Mesothelial cell of epicardium (in vitro differentiated cells): ENCODE measurements at regions not wholly inside any gene's neighbourhood (a gene's known extent, or its start where the extent isn't known, plus 50 kb on each side); places are given as distances from the start of the nearest gene placed in this dataset.

ENCODE experiments used
- DNase-seq, 2 experiments: peaks; one replicate each; pipeline ENCODE4 v3.0.0; 2021; ENCODE audit warnings: low spot score in 2 of 2; ENCODE audit not compliant: unreplicated experiment in 2 of 2
- H3K27ac Mint-ChIP-seq: 2 replicates; pipeline ENCODE4 v1.8.0; 2021; ENCODE audit warnings: mixed read lengths
- H3K27me3 Mint-ChIP-seq: 2 replicates; pipeline ENCODE4 v1.8.0; 2021; ENCODE audit warnings: low read depth, mixed read lengths
- H3K36me3 Mint-ChIP-seq: 2 replicates; pipeline ENCODE4 v1.8.0; 2021; ENCODE audit warnings: mixed read lengths
- H3K4me1 Mint-ChIP-seq: 2 replicates; pipeline ENCODE4 v1.8.0; 2021; ENCODE audit warnings: mixed read lengths
- H3K4me3 Mint-ChIP-seq: 2 replicates; pipeline ENCODE4 v1.8.0; 2021; ENCODE audit warnings: mild to moderate bottlenecking, moderate library complexity, mixed read lengths
- H3K9me3 Mint-ChIP-seq: 2 replicates; pipeline ENCODE4 v1.8.0; 2021; ENCODE audit warnings: mixed read lengths
- TF ChIP-seq, protein P1 (sequence below): fragments of 200-600 bp; sonication (generic); IDR thresholded peaks from one replicate; pipeline ENCODE4 v1.5.0; 2021; ENCODE audit warnings: antibody characterized with exemption; ENCODE audit not compliant: unreplicated experiment

DNA sequence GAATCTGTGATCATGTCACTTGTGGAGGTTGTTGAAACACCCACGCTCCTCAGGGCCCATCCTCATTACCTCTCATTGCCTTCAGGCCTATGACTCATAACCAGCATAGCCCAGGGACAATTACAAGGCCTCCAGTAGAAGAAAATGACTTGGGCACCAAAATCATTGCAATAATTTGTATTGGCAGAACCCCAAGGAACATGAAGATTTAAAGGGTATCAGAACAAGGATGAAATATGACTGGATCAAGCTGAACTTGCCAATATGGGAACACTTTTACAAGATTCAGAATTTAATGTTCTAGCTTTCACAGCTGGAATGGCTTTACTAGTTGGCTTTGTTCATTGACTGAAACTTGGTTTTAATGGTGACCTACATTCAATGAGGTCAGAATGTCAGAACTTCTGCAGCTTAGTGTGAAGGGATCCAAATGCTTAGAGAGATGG is 156.4 kb downstream of the COPS8 start:
- Mint-ChIP-seq H3K4me3 (no peak overlapping the region), H3K9me3 (peaks cover 60% of the 10 kb centered on the region), H3K4me1 (no peaks in the 10 kb centered on the region), H3K27me3 (no peaks in the 10 kb centered on the region), H3K36me3 (peaks cover 8% of the 10 kb centered on the region), H3K27ac (no peak overlapping the region)
- no peak for DNase-seq
- TF ChIP-seq, protein P1, sequence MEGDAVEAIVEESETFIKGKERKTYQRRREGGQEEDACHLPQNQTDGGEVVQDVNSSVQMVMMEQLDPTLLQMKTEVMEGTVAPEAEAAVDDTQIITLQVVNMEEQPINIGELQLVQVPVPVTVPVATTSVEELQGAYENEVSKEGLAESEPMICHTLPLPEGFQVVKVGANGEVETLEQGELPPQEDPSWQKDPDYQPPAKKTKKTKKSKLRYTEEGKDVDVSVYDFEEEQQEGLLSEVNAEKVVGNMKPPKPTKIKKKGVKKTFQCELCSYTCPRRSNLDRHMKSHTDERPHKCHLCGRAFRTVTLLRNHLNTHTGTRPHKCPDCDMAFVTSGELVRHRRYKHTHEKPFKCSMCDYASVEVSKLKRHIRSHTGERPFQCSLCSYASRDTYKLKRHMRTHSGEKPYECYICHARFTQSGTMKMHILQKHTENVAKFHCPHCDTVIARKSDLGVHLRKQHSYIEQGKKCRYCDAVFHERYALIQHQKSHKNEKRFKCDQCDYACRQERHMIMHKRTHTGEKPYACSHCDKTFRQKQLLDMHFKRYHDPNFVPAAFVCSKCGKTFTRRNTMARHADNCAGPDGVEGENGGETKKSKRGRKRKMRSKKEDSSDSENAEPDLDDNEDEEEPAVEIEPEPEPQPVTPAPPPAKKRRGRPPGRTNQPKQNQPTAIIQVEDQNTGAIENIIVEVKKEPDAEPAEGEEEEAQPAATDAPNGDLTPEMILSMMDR, result no peak

DNA sequence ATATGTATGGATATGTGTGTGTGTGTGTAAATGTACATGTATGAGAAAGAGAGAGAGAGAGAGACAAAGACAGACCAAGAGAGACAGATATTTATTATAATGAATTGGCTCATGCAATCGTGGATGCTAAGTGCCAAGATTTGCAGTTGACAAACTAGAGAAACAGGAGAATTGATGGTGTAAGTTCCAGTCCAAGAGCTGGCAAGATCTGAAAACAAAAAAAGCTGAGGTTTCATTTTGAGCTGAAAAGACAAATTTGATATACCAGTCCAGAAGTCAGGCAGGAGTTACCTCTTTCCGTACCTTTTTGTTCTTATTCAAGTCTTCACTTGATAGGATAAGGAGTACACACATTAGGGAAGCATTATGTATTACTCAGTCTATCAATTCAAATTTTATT is 157.8 kb downstream of the COPS8 start:
- H3K27ac Mint-ChIP-seq, result no peak overlapping the region
- no peak for DNase-seq
- H3K4me3 Mint-ChIP-seq, result no peak overlapping the region
- TF ChIP-seq, protein P1, result no peak
- H3K27me3 Mint-ChIP-seq, result no peaks in the 10 kb centered on the region
- no peaks in the 10 kb centered on the region for H3K4me1 Mint-ChIP-seq
- H3K36me3 Mint-ChIP-seq, result peaks cover 8% of the 10 kb centered on the region
- H3K9me3 Mint-ChIP-seq, result peaks cover 60% of the 10 kb centered on the region

DNA sequence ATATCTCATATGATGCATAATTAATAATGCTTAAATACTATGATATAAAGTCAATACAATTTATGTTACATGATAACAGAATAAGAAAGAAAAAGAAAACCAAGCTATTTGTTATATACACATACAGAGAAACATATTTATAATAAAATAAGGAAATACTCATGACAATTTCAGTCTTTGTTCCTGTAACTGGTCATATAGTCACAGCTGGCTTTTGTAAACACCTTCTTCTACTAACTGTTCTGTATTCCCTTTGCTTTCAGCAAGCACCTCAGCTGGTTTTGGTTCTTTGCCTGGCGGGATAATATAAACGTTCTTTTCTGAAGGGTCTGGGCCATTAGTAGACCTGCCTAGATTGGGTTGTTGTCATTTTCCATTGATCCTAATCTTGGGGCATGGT is 158.5 kb downstream of the COPS8 start:
- Mint-ChIP-seq H3K36me3 (peaks cover 12% of the 10 kb centered on the region), H3K9me3 (peaks cover 55% of the 10 kb centered on the region), H3K4me1 (no peaks in the 10 kb centered on the region), H3K27me3 (no peaks in the 10 kb centered on the region), H3K4me3 (no peak overlapping the region), H3K27ac (no peak overlapping the region)
- TF ChIP-seq, protein P1, result no peak
- DNase-seq, result no peak

DNA sequence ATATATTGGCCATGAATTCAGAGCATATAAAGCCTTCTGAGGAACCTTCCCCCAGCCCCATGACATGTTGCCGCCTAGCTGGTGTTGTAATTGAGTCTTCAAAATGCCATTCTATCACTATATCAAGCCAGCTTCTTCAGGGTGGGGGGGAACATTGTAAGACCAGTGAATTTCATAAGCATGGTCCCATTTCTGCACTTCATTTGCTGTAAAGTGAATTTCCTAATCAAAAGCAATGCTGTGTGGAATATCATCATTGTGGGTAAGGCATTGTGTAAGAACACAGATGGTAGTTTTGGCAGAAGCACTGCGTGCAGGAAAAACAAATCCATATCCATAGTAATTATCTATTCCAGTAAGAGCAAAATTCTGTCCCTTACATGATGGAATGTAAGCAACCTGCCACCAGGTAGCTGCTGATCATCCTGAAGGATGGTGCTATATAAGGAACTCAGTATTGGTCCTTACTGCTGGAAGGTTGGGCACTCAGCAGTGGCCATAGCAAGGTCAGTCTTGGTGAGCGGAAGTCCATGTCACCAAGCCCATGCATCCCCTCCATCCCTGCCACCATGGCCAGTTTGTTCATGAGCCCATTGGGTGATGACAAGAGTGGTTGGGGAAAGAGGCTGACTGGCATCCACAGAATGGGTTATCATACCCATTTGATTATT is 159.4 kb downstream of the COPS8 start:
- TF ChIP-seq, protein P1, result no peak
- H3K4me3 Mint-ChIP-seq, result no peak overlapping the region
- DNase-seq, result no peak
- H3K4me1 Mint-ChIP-seq, result no peaks in the 10 kb centered on the region
- H3K36me3 Mint-ChIP-seq, result peaks cover 15% of the 10 kb centered on the region
- no peak overlapping the region for H3K27ac Mint-ChIP-seq
- H3K27me3 Mint-ChIP-seq, result no peaks in the 10 kb centered on the region
- peaks cover 51% of the 10 kb centered on the region for H3K9me3 Mint-ChIP-seq

DNA sequence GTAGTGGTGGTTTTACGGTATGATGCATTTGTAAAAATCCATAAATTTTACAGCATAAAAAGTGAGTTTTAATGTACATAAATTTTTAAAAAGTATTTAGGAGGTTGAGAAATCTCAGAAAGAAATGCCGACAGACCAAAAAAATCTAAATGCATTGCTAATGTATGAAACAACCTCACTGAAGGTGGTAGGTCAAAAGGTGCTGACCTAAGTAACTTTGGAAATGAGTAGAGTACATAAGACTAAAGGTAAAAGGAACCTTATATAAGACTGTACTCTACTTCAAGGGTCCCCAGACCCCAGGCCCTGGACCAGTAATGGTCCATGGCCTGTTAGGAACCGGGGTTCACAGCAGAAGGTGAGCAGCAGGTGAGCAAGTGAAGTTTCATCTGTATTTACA is 163.4 kb downstream of the COL6A3 start:
- Mint-ChIP-seq H3K27me3 (no peaks in the 10 kb centered on the region), H3K4me1 (peaks cover 2% of the 10 kb centered on the region), H3K4me3 (no peak overlapping the region), H3K9me3 (peaks cover 10% of the 10 kb centered on the region), H3K27ac (no peak overlapping the region), H3K36me3 (peaks cover 7% of the 10 kb centered on the region)
- TF ChIP-seq, protein P1, result no peak
- no peak for DNase-seq

DNA sequence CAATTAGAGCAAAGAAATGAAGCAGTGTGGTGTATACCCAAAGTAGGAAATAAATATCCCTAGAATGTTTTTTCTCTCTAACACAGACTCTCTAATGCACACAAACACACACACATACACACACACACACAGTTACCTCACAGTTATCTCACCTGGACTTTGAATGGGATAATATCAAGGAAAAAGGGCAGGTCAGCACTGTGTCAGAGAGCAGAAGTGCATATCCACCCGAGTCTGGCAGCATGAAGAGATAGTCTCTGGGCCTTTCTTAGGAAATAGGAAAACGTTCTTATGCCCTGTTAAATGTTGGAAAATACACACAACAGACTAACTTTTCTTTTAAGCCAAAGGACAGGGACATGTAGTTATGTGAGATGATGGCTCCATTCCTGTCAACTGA is 162.0 kb downstream of the COL6A3 start:
- Mint-ChIP-seq H3K4me3 (no peak overlapping the region), H3K27ac (no peak overlapping the region), H3K4me1 (peaks cover 7% of the 10 kb centered on the region), H3K27me3 (no peaks in the 10 kb centered on the region), H3K36me3 (peaks cover 7% of the 10 kb centered on the region), H3K9me3 (peaks cover 7% of the 10 kb centered on the region)
- TF ChIP-seq, protein P1, result no peak
- no peak for DNase-seq
